CD4-positive, CD25-positive, alpha-beta regulatory T cell (primary cell): ENCODE measurements at regions not wholly inside any gene's neighbourhood (a gene's known extent, or its start where the extent isn't known, plus 50 kb on each side); places are given as distances from the start of the nearest gene placed in this dataset.

Experiments used
- ATAC-seq, 2 donors: fragments of 150-1000 bp; cut with Tn5 transposase; one replicate each; pipeline ENCODE4 v1.10.0; 2021; ENCODE audit warnings: low read depth in 2 of 2, moderate number of reproducible peaks in 2 of 2, moderate library complexity in 1 of 2
- DNase-seq, 3 donors: peaks; one replicate each; pipeline versions ENCODE4 v3.0.0 to v3.0.0-alpha.2; 2012 to 2022; ENCODE audit warnings: mixed read lengths in 1 of 3
- H3K27ac ChIP-seq: one replicate; pipeline ENCODE4 v1.7.0; 2013; ENCODE audit warnings: mild to moderate bottlenecking, low read length; ENCODE audit not compliant: insufficient read depth, poor library complexity, severe bottlenecking
- H3K27me3 ChIP-seq: one replicate; pipeline ENCODE4 v1.7.0; 2013; ENCODE audit warnings: low read length; ENCODE audit not compliant: control insufficient read depth, insufficient read depth
- H3K36me3 ChIP-seq: one replicate; pipeline ENCODE4 v1.7.0; 2013; ENCODE audit warnings: mild to moderate bottlenecking, low read length, moderate library complexity; ENCODE audit not compliant: control insufficient read depth, insufficient read depth
- H3K4me1 ChIP-seq: 2 replicates; pipeline ENCODE4 v1.7.0; 2013; ENCODE audit warnings: mild to moderate bottlenecking, low read length; ENCODE audit not compliant: insufficient read depth, control insufficient read depth, poor library complexity, severe bottlenecking
- H3K4me3 ChIP-seq: one replicate; pipeline ENCODE4 v1.7.0; 2013; ENCODE audit warnings: low read depth, mild to moderate bottlenecking, low read length, moderate library complexity
- H3K9me3 ChIP-seq, 2 experiments: 1 replicate in 1 of 2; 2 replicates in 1 of 2; pipeline ENCODE4 v1.7.0; 2013; ENCODE audit warnings: low read length in 2 of 2, mild to moderate bottlenecking in 1 of 2, moderate library complexity in 1 of 2; ENCODE audit not compliant: control insufficient read depth in 2 of 2
- H3K27ac Mint-ChIP-seq, 3 donors: one replicate each; pipeline ENCODE4 v1.8.0; 2020 to 2022; ENCODE audit warnings: mild to moderate bottlenecking in 3 of 3, mixed read lengths in 3 of 3, moderate library complexity in 2 of 3
- H3K27me3 Mint-ChIP-seq: one replicate; pipeline ENCODE4 v1.8.0; 2022; ENCODE audit warnings: mild to moderate bottlenecking, mixed read lengths
- H3K36me3 Mint-ChIP-seq: one replicate; pipeline ENCODE4 v1.8.0; 2020; ENCODE audit warnings: mixed read lengths
- H3K4me1 Mint-ChIP-seq, 4 donors: one replicate each; pipeline ENCODE4 v1.8.0; 2020 to 2022; ENCODE audit warnings: mixed read lengths in 4 of 4, mild to moderate bottlenecking in 1 of 4
- H3K4me3 Mint-ChIP-seq, 4 donors: one replicate each; pipeline ENCODE4 v1.8.0; 2020 to 2022; ENCODE audit warnings: mild to moderate bottlenecking in 4 of 4, mixed read lengths in 4 of 4, moderate library complexity in 3 of 4
- H3K9me3 Mint-ChIP-seq, 7 donors: one replicate each; pipeline ENCODE4 v1.8.0; 2020 to 2022; ENCODE audit warnings: mixed read lengths in 7 of 7, mild to moderate bottlenecking in 3 of 7, moderate library complexity in 2 of 7

DNA sequence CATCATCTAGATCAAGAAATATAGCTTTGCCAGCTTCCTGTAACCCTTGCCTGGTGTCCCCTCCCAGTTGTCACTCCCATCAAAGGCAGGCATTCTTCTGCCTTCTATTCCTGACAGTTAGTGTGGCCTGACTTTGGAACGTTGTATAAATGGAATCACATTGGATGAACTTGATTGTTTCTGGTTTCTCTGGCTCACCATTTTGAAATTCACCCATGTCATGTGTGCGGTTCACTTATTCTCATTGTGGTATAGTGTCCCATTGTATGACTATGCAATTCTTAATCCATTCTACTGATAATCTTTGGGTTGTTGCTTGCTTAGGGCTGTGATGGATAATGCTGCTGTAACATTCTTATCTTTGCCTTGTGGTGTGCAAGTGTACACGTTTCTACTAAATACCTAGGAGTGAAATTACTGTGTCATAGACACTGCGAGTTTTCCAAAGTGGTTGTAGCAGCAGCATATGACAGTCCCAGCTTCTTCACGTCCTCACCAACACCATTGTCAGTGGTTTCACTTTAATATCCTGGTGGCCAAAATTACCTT is 73.2 kb downstream of the VEGFA start:
- H3K4me1 ChIP-seq: no peaks in the 10 kb centered on the region
- Mint-ChIP-seq H3K27me3 (peaks cover 5% of the 10 kb centered on the region), H3K9me3 (peaks cover 0 to 2% (median 0%) of the 10 kb centered on the region in 7 donors), H3K36me3 (no peaks in the 10 kb centered on the region), H3K4me3 (no peak overlapping the region), H3K27ac (no peak overlapping the region), H3K4me1 (no peaks in the 10 kb centered on the region)
- peaks cover 4% of the 10 kb centered on the region for H3K27me3 ChIP-seq
- no peak overlapping the region for H3K4me3 ChIP-seq
- ATAC-seq: no peak
- H3K36me3 ChIP-seq: no peaks in the 10 kb centered on the region
- no peak for DNase-seq
- no peak overlapping the region for H3K27ac ChIP-seq
- no peaks in the 10 kb centered on the region for H3K9me3 ChIP-seq

DNA sequence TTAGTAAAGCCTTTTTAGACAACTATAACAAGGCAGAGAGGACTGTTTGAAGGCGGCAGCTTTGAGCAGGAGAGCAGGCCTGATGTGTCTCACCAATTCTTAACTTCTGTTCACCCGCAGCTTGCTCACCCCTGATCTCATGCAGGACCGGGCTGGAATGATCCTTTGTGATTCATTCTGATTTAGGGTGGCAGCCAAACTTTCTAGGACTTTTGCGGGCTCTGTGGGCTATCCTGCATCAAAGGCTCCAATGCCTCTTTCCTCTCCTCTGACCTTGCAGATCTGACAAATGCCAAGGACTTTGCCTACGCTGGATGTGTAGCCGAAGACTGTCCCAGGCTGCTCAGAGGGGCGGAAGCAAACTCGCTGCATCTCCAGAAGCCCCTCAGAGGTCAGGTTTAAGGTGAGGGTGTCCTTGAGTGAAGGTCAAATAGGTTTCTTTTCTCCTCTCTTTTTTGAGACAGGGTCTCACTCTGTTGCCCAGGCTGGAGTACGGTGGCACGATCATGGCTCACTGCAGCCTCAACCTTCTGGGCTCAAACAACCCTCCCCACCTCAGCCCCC is 72.3 kb downstream of the VEGFA start:
- no peaks in the 10 kb centered on the region for H3K36me3 ChIP-seq
- no peaks in the 10 kb centered on the region for H3K9me3 ChIP-seq
- no peaks in the 10 kb centered on the region for H3K4me1 ChIP-seq
- no peak for ATAC-seq
- Mint-ChIP-seq H3K36me3 (no peaks in the 10 kb centered on the region), H3K9me3 (peaks cover 0 to 2% (median 0%) of the 10 kb centered on the region in 7 donors), H3K27ac (no peak overlapping the region), H3K4me3 (no peak overlapping the region), H3K4me1 (no peaks in the 10 kb centered on the region), H3K27me3 (peaks cover 5% of the 10 kb centered on the region)
- DNase-seq: no peak
- H3K4me3 ChIP-seq: no peak overlapping the region
- H3K27me3 ChIP-seq: peaks cover 4% of the 10 kb centered on the region
- H3K27ac ChIP-seq: no peak overlapping the region

DNA sequence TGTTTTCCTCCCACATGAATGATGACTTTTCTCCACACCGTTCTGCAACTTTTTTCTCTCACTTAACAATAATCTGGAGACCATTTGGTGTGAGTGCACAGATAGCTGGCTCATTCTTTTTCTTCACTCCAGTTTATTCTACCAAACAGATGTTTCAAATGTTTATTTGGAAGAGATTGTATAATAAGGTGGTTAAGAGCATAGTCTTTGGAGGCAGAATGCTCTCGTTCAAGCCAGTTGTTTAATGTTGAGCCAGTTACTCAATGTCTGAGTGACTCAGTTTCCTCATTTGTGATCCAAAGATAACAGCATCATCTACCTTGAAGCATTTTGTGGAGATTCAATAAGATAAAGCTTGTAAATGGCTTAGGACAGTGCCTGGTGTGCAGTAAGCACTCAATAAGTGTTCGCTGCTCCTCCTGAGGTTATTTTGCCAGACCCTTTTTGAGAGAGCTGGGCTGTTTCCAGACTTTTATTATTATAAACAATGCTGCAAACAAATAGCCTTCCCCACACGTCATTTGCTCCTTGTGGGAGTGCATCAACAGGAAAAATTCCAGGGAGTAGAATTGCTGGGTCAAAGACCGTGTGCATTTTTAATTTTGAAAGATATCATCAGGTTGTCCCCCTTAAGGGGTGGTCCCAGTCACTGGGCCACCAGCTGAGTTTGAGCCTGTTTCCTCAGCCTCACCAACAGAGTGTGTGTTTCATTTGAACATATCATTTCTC is 70.6 kb downstream of the VEGFA start:
- Mint-ChIP-seq H3K4me1 (no peaks in the 10 kb centered on the region), H3K4me3 (no peak overlapping the region), H3K27ac (no peak overlapping the region), H3K9me3 (peaks cover 0 to 2% (median 0%) of the 10 kb centered on the region in 7 donors), H3K36me3 (no peaks in the 10 kb centered on the region), H3K27me3 (peaks cover 9% of the 10 kb centered on the region)
- Histone ChIP-seq H3K27me3 (peaks cover 3% of the 10 kb centered on the region), H3K4me3 (no peak overlapping the region), H3K4me1 (no peaks in the 10 kb centered on the region), H3K9me3 (no peaks in the 10 kb centered on the region), H3K27ac (no peak overlapping the region), H3K36me3 (no peaks in the 10 kb centered on the region)
- ATAC-seq (no peak), DNase-seq (no peak)

DNA sequence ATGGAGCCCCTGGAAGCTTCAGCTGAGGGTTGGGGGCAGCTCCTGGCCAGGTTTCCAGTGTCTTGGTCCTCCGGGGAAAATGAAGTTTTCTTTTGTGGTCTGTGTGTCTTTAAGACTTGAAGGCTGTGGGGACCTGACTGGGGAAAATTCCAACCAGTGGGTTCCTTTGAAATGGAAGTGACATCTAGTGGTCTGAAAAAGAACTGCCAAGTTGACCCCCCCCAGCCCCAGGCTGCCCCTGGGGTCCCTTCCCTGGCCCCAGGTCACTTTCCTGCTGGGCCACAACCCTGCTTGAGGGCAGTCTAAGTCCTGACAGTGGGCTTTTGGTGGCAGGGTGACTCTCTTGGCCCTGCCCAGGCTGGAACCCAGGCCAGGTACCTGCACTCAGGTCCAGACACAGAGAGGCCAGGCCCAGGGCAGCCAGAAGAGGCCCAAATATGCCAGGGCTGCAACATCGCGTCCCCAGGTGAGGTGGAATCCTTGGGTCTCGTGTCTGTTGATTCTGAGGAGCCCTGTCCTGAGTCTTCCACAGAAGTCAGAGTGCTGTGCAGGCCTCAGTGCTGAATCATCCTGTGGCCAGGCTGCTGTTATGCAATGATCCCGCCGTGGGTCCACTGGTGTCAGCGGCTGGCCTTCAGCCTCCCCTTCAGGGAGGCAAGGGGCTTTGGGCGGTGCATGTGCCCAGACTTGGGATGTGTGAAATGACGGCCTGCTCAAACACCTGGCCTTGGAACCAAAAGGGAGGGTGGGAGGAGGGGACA is 68.4 kb downstream of the VEGFA start:
- no peak for ATAC-seq
- Histone ChIP-seq H3K36me3 (no peaks in the 10 kb centered on the region), H3K27me3 (peaks cover 2% of the 10 kb centered on the region), H3K4me3 (no peak overlapping the region), H3K9me3 (no peaks in the 10 kb centered on the region), H3K4me1 (no peaks in the 10 kb centered on the region), H3K27ac (no peak overlapping the region)
- Mint-ChIP-seq H3K36me3 (no peaks in the 10 kb centered on the region), H3K9me3 (peaks cover 0 to 2% (median 0%) of the 10 kb centered on the region in 7 donors), H3K4me1 (no peaks in the 10 kb centered on the region), H3K27me3 (peaks cover 12% of the 10 kb centered on the region), H3K4me3 (no peak overlapping the region), H3K27ac (no peak overlapping the region)
- peak in 1 of 3 donors; percentile 11 for DNase-seq

DNA sequence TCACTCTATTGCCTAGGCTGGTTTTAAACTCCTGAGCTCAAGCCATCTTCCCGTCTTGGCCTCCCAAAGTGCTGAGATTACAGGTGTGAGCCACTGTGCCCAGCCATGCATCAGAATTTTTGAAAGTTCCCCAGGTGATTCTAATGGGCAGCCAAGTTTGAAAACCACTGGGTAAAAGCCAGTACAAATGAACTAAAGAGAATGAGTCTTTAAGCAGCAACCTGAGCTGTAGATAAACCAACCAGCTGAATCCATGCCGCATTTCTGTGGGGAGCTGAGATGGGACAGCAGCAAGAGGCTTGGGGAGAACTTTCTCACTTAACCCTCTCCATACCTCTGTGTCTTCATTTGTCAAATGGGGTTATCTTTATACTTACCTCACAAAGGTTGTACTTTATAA is 67.5 kb downstream of the VEGFA start:
- ATAC-seq (no peak), DNase-seq (no peak)
- Histone ChIP-seq H3K36me3 (no peaks in the 10 kb centered on the region), H3K9me3 (no peaks in the 10 kb centered on the region), H3K4me3 (no peak overlapping the region), H3K4me1 (no peaks in the 10 kb centered on the region), H3K27ac (no peak overlapping the region), H3K27me3 (no peaks in the 10 kb centered on the region)
- Mint-ChIP-seq H3K4me3 (no peak overlapping the region), H3K36me3 (no peaks in the 10 kb centered on the region), H3K4me1 (no peaks in the 10 kb centered on the region), H3K27ac (no peak overlapping the region), H3K27me3 (peaks cover 8% of the 10 kb centered on the region), H3K9me3 (peaks cover 0 to 2% (median 0%) of the 10 kb centered on the region in 7 donors)

DNA sequence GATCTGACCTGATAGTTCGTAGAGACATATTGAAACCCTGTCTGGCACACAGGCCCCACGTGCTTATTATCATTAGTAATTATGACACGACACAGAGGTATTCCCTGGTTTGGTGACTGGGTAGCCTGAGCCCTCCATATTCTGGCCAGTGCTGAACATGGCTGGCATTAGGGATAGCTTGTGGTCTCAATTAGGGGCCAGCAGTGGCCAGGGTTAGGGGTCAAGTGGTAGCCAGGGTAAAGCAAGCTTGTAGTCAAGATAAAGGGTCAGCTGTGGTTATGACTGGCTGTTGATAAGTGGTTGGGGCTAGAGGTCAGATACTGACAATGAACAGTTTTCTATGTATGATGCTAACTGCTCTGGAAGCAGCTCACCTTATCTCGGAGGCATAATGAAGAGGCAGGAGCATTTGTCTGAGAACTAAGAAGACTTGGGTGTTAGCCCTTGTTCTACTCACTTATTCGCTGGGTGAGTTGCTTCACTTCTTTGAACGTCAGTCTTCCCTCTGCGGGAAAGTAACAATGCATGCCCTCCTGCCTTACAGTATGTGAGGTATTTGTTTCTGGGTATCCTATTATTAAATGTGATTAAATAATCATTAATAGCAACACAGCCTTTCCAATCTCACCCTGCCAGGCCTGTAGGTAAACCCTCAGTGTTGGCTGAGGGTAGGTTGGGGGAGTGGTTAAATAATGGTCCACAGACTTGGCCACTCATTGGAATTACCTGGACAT is 66.7 kb downstream of the VEGFA start:
- H3K4me1 ChIP-seq: no peaks in the 10 kb centered on the region
- ATAC-seq: no peak
- H3K27me3 ChIP-seq: no peaks in the 10 kb centered on the region

More for the DNA sequence above, 66.7 kb downstream of the VEGFA start:
- peaks cover 8% of the 10 kb centered on the region for H3K27me3 Mint-ChIP-seq
- H3K9me3 ChIP-seq: no peaks in the 10 kb centered on the region
- no peak overlapping the region for H3K4me3 ChIP-seq
- H3K4me1 Mint-ChIP-seq: no peaks in the 10 kb centered on the region
- H3K36me3 Mint-ChIP-seq: no peaks in the 10 kb centered on the region
- H3K27ac Mint-ChIP-seq: no peak overlapping the region
- no peak overlapping the region for H3K27ac ChIP-seq
- peaks cover 0 to 2% (median 0%) of the 10 kb centered on the region in 7 donors for H3K9me3 Mint-ChIP-seq
- DNase-seq: no peak
- H3K36me3 ChIP-seq: no peaks in the 10 kb centered on the region
- H3K4me3 Mint-ChIP-seq: no peak overlapping the region
